Small intestine (tissue), 7 donors: ENCODE measurements at regions not wholly inside any gene's neighbourhood (a gene's known extent, or its start where the extent isn't known, plus 50 kb on each side); places are given as distances from the start of the nearest gene placed in this dataset.

Source experiments
- DNase-seq, 2 donors: peaks; one replicate each; pipeline versions ENCODE4 v3.0.0 to v3.0.0-alpha.2; 2013
- FAIRE-seq: peaks from 2 replicates; lab custom pipeline; 2012; peaks lifted over from hg19 to GRCh38; lab: Jason Lieb, UNC
- H3K27ac ChIP-seq, 3 donors: one replicate each; pipeline ENCODE4 v1.5.1; 2013; ENCODE audit warnings: low read length in 2 of 3, mild to moderate bottlenecking in 2 of 3, control low read depth in 1 of 3, inconsistent platforms in 1 of 3, low read depth in 1 of 3, moderate library complexity in 1 of 3
- H3K27me3 ChIP-seq, 3 donors: one replicate each; pipeline ENCODE4 v1.6.1; 2013; ENCODE audit warnings: low read length in 3 of 3, inconsistent platforms in 1 of 3; ENCODE audit not compliant: control insufficient read depth in 3 of 3, insufficient read depth in 3 of 3
- H3K36me3 ChIP-seq, 3 donors: one replicate each; pipeline ENCODE4 v1.6.1; 2013; ENCODE audit warnings: low read length in 3 of 3, inconsistent platforms in 1 of 3, low read depth in 1 of 3, mild to moderate bottlenecking in 1 of 3, moderate library complexity in 1 of 3; ENCODE audit not compliant: control insufficient read depth in 3 of 3, insufficient read depth in 2 of 3
- H3K4me1 ChIP-seq, 3 donors: one replicate each; pipeline ENCODE4 v1.6.1; 2013; ENCODE audit warnings: low read length in 2 of 3, inconsistent platforms in 1 of 3, low read depth in 1 of 3, mild to moderate bottlenecking in 1 of 3, moderate library complexity in 1 of 3; ENCODE audit not compliant: control insufficient read depth in 3 of 3, insufficient read depth in 2 of 3
- H3K4me3 ChIP-seq, 3 donors: one replicate each; pipeline ENCODE4 v1.5.1; 2013; ENCODE audit warnings: low read length in 3 of 3, control low read depth in 1 of 3, inconsistent platforms in 1 of 3, low read depth in 1 of 3, mild to moderate bottlenecking in 1 of 3, moderate library complexity in 1 of 3
- H3K9me3 ChIP-seq, 2 donors: one replicate each; pipeline ENCODE4 v1.6.1; 2013; ENCODE audit warnings: low read depth in 1 of 2, low read length in 1 of 2; ENCODE audit not compliant: control insufficient read depth in 2 of 2, insufficient read depth in 1 of 2
- WGBS, 3 donors: extraction: QIAGEN DNeasy Blood & Tissue Kit; methylation state at CpG; one replicate each; pipeline ENCODE4 v1.1.7; 2013; 5-methylcytosine and 5-hydroxymethylcytosine counted together
- donor health status: healthy with polysubstance abuse.
- donor health status: control.
- donor health status: control.
- donor health status: Bipolar disorder and iron deficiency.
- donor health status: healthy.

GRCh38 chr9:28661853-28662252, 1088.6 kb upstream of the C9orf72 start:
- H3K9me3 ChIP-seq: no peaks in the 10 kb centered on the region
- H3K27ac ChIP-seq: no peak overlapping the region
- H3K4me1 ChIP-seq: no peaks in the 10 kb centered on the region
- no peaks in the 10 kb centered on the region for H3K36me3 ChIP-seq
- FAIRE-seq (no peak), DNase-seq (no peak)
- no peaks in the 10 kb centered on the region for H3K27me3 ChIP-seq
- no peak overlapping the region for H3K4me3 ChIP-seq
- 72 to 84% (median 81%) methylated on average over 3 of the region's 3 CpGs for WGBS, 3 donors

GRCh38 chr9:28662675-28663074, 1089.4 kb upstream of the C9orf72 start:
- FAIRE-seq (no peak), DNase-seq (no peak)
- H3K27me3 ChIP-seq: no peaks in the 10 kb centered on the region
- no peaks in the 10 kb centered on the region for H3K36me3 ChIP-seq
- WGBS, 3 donors: 87 to 90% (median 90%) methylated on average over 2 of the region's 2 CpGs
- no peak overlapping the region for H3K4me3 ChIP-seq
- no peak overlapping the region for H3K27ac ChIP-seq
- no peaks in the 10 kb centered on the region for H3K4me1 ChIP-seq
- H3K9me3 ChIP-seq: no peaks in the 10 kb centered on the region

GRCh38 chr9:28668158-28668557, 1094.9 kb upstream of the C9orf72 start:
- Histone ChIP-seq H3K4me3 (no peak overlapping the region), H3K9me3 (no peaks in the 10 kb centered on the region), H3K4me1 (no peaks in the 10 kb centered on the region), H3K27ac (no peak overlapping the region), H3K36me3 (no peaks in the 10 kb centered on the region), H3K27me3 (no peaks in the 10 kb centered on the region)
- DNase-seq: no peak
- 49 to 76% (median 51%) methylated on average over 2 of the region's 2 CpGs for WGBS, 3 donors
- no peak for FAIRE-seq

- H3K27me3 ChIP-seq: no peaks in the 10 kb centered on the region
- H3K27ac ChIP-seq: no peak overlapping the region
- H3K36me3 ChIP-seq: no peaks in the 10 kb centered on the region
- FAIRE-seq: no peak
- H3K4me1 ChIP-seq: no peaks in the 10 kb centered on the region
- 46 to 62% (median 49%) methylated on average over 3 of the region's 3 CpGs for WGBS, 3 donors
- H3K4me3 ChIP-seq: no peak overlapping the region
- no peaks in the 10 kb centered on the region for H3K9me3 ChIP-seq
- DNase-seq: no peak
Observed at GRCh38 chr9:28671000-28671399, 1097.7 kb upstream of the C9orf72 start.

GRCh38 chr9:28678097-28678496, 1104.8 kb upstream of the C9orf72 start:
- no peaks in the 10 kb centered on the region for H3K4me1 ChIP-seq
- 91 to 94% (median 93%) methylated on average over 2 of the region's 2 CpGs for WGBS, 3 donors
- H3K9me3 ChIP-seq: no peaks in the 10 kb centered on the region
- H3K36me3 ChIP-seq: no peaks in the 10 kb centered on the region
- H3K27ac ChIP-seq: no peak overlapping the region
- no peak for DNase-seq
- H3K27me3 ChIP-seq: no peaks in the 10 kb centered on the region
- H3K4me3 ChIP-seq: no peak overlapping the region
- no peak for FAIRE-seq

GRCh38 chr9:28688172-28688571, 1114.9 kb upstream of the C9orf72 start:
- FAIRE-seq (no peak), DNase-seq (no peak)
- Histone ChIP-seq H3K9me3 (no peaks in the 10 kb centered on the region), H3K27ac (no peak overlapping the region), H3K4me3 (no peak overlapping the region), H3K27me3 (no peaks in the 10 kb centered on the region), H3K36me3 (no peaks in the 10 kb centered on the region), H3K4me1 (no peaks in the 10 kb centered on the region)
- 12 to 32% (median 16%) methylated on average over 1 of the region's 1 CpG for WGBS, 3 donors

- WGBS, 3 donors: 80 to 87% (median 85%) methylated on average over 8 of the region's 8 CpGs
- H3K27ac ChIP-seq: no peak overlapping the region
- H3K4me3 ChIP-seq: no peak overlapping the region
- no peak for FAIRE-seq
- H3K4me1 ChIP-seq: no peaks in the 10 kb centered on the region
- no peaks in the 10 kb centered on the region for H3K27me3 ChIP-seq
- H3K9me3 ChIP-seq: no peaks in the 10 kb centered on the region
- DNase-seq: no peak
- no peaks in the 10 kb centered on the region for H3K36me3 ChIP-seq
Observed at GRCh38 chr9:28692012-28692411, 1118.7 kb upstream of the C9orf72 start.

GRCh38 chr9:28696960-28697359, 1123.7 kb upstream of the C9orf72 start:
- Histone ChIP-seq H3K36me3 (no peaks in the 10 kb centered on the region), H3K4me1 (no peaks in the 10 kb centered on the region), H3K9me3 (peaks cover 0 to 10% of the 10 kb centered on the region in 2 donors), H3K27me3 (no peaks in the 10 kb centered on the region), H3K27ac (no peak overlapping the region), H3K4me3 (no peak overlapping the region)
- no peak for DNase-seq
- 38 to 39% (median 38%) methylated on average over 2 of the region's 2 CpGs for WGBS, 3 donors
- no peak for FAIRE-seq

- Histone ChIP-seq H3K27ac (no peak overlapping the region), H3K4me1 (no peaks in the 10 kb centered on the region), H3K36me3 (no peaks in the 10 kb centered on the region), H3K4me3 (no peak overlapping the region), H3K9me3 (peaks cover 0 to 10% of the 10 kb centered on the region in 2 donors), H3K27me3 (no peaks in the 10 kb centered on the region)
- FAIRE-seq (no peak), DNase-seq (no peak)
- 68 to 74% (median 69%) methylated on average over 6 of the region's 6 CpGs for WGBS, 3 donors
Observed at GRCh38 chr9:28699632-28700031, 1126.4 kb upstream of the C9orf72 start.
